Activated naive CD4-positive, alpha-beta T cell treated with anti-CD3 and anti-CD28 coated beads, Interleukin-2, amount 10 ng/mL, durations not matched to agents 7 days and 5 days (primary cell): ENCODE measurements at regions not wholly inside any gene's neighbourhood (a gene's known extent, or its start where the extent isn't known, plus 50 kb on each side); places are given as distances from the start of the nearest gene placed in this dataset.

Experiments used
- CTCF ChIA-PET: fragments of 350-600 bp; sonication (Branson Sonifier 250); formaldehyde crosslinking; loops from one replicate; lab custom pipeline; 2021; ENCODE audit warnings: antibody characterized with exemption; lab: Charles Lee
- DNase-seq: peaks from one replicate; pipeline ENCODE4 v3.0.0-alpha.2; 2020
- H3K27ac Mint-ChIP-seq: one replicate; pipeline ENCODE4 v1.8.0; 2021; ENCODE audit warnings: mild to moderate bottlenecking, moderate library complexity, mixed read lengths
- H3K27me3 Mint-ChIP-seq: one replicate; pipeline ENCODE4 v1.8.0; 2021; ENCODE audit warnings: mild to moderate bottlenecking, mixed read lengths
- H3K36me3 Mint-ChIP-seq: one replicate; pipeline ENCODE4 v1.8.0; 2021; ENCODE audit warnings: mixed read lengths
- H3K4me1 Mint-ChIP-seq: one replicate; pipeline ENCODE4 v1.8.0; 2021; ENCODE audit warnings: mixed read lengths
- H3K4me3 Mint-ChIP-seq: one replicate; pipeline ENCODE4 v1.8.0; 2021; ENCODE audit warnings: mild to moderate bottlenecking, moderate library complexity, mixed read lengths
- H3K9me3 Mint-ChIP-seq: one replicate; pipeline ENCODE4 v1.8.0; 2021; ENCODE audit warnings: mixed read lengths

- DNase-seq = no peak
- no peak overlapping the region for H3K4me3 Mint-ChIP-seq
- CTCF ChIA-PET = no interaction called here
- no peaks in the 10 kb centered on the region for H3K27me3 Mint-ChIP-seq
- no peak overlapping the region for H3K27ac Mint-ChIP-seq
- H3K36me3 Mint-ChIP-seq = no peaks in the 10 kb centered on the region
- no peaks in the 10 kb centered on the region for H3K4me1 Mint-ChIP-seq
- peaks cover 2% of the 10 kb centered on the region for H3K9me3 Mint-ChIP-seq
Measured at GRCh38 chr15:53305101-53305500, 454.4 kb downstream of the WDR72 start.

DNA sequence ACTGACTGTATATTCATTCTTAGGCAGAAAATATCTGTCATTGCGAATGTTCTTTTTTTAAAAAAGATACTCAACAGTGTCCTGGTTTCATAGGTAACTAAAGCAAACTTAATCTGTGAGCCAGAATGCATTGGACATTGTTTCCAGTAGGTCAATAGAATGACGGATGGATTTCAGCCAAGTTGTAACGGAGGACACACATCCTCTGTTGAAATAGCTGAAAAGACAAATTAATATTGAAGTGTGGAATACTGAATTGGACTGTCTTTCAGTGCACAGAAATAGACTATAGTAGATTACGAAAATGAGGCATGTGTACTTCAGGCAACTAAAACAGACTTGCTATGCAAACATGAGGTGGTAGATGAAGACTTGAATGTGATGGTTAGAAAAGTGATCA lies 461.6 kb downstream of the WDR72 start:
- H3K36me3 Mint-ChIP-seq = no peaks in the 10 kb centered on the region
- CTCF ChIA-PET = no interaction called here
- no peak overlapping the region for H3K4me3 Mint-ChIP-seq
- no peaks in the 10 kb centered on the region for H3K9me3 Mint-ChIP-seq
- H3K27ac Mint-ChIP-seq = no peak overlapping the region
- H3K27me3 Mint-ChIP-seq = no peaks in the 10 kb centered on the region
- DNase-seq = no peak
- no peaks in the 10 kb centered on the region for H3K4me1 Mint-ChIP-seq

GRCh38 chr15:53296603-53297002 lies 462.9 kb downstream of the WDR72 start:
- Mint-ChIP-seq H3K36me3 (no peaks in the 10 kb centered on the region), H3K27me3 (no peaks in the 10 kb centered on the region), H3K27ac (no peak overlapping the region), H3K4me3 (no peak overlapping the region), H3K4me1 (no peaks in the 10 kb centered on the region), H3K9me3 (no peaks in the 10 kb centered on the region)
- CTCF ChIA-PET = no interaction called here
- no peak for DNase-seq

GRCh38 chr15:53295574-53295973 lies 463.9 kb downstream of the WDR72 start:
- no peaks in the 10 kb centered on the region for H3K36me3 Mint-ChIP-seq
- DNase-seq = no peak
- CTCF ChIA-PET = interaction anchor here (1.0 kb wide), 1 partner anchor 14 kb away, joined by 3 read pairs; no protein-coding TSS in a partner anchor
- H3K27ac Mint-ChIP-seq = no peak overlapping the region
- H3K27me3 Mint-ChIP-seq = no peaks in the 10 kb centered on the region
- no peaks in the 10 kb centered on the region for H3K9me3 Mint-ChIP-seq
- H3K4me3 Mint-ChIP-seq = no peak overlapping the region
- no peaks in the 10 kb centered on the region for H3K4me1 Mint-ChIP-seq

- Mint-ChIP-seq H3K27ac (no peak overlapping the region), H3K9me3 (no peaks in the 10 kb centered on the region), H3K36me3 (no peaks in the 10 kb centered on the region), H3K27me3 (no peaks in the 10 kb centered on the region), H3K4me1 (no peaks in the 10 kb centered on the region), H3K4me3 (no peak overlapping the region)
- CTCF ChIA-PET = no interaction called here
- no peak for DNase-seq
Measured at GRCh38 chr15:53288542-53288941, 470.9 kb downstream of the WDR72 start.

GRCh38 chr15:53274630-53275029 lies 484.5 kb upstream of the ONECUT1 start:
- H3K4me1 Mint-ChIP-seq = no peaks in the 10 kb centered on the region
- H3K4me3 Mint-ChIP-seq = no peak overlapping the region
- CTCF ChIA-PET = no interaction called here
- no peaks in the 10 kb centered on the region for H3K9me3 Mint-ChIP-seq
- H3K36me3 Mint-ChIP-seq = no peaks in the 10 kb centered on the region
- no peak overlapping the region for H3K27ac Mint-ChIP-seq
- no peaks in the 10 kb centered on the region for H3K27me3 Mint-ChIP-seq
- DNase-seq = no peak

GRCh38 chr15:53272116-53272515 lies 482.0 kb upstream of the ONECUT1 start:
- Mint-ChIP-seq H3K27me3 (no peaks in the 10 kb centered on the region), H3K4me1 (no peaks in the 10 kb centered on the region), H3K36me3 (no peaks in the 10 kb centered on the region), H3K27ac (no peak overlapping the region), H3K9me3 (no peaks in the 10 kb centered on the region), H3K4me3 (no peak overlapping the region)
- DNase-seq = no peak
- CTCF ChIA-PET = no interaction called here

DNA sequence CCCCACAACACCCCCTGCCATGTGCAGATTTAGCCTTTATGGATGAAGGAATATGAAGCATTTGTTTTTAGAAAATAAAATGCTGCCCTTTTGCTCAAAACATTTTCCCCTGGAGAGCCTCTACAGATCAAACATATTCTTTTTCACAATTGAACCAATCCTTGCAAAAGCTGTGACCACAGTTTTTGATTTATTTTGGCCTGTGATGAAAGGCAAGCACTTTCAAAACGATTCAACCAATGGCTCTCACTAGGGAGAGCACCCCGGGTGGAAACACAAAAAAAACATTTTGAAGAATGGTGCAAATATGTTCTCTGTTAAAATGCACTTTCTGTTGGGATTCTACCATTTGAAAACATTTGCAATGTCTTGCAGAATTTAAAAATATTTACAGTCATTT lies 476.0 kb upstream of the ONECUT1 start:
- H3K4me3 Mint-ChIP-seq = no peak overlapping the region
- H3K27ac Mint-ChIP-seq = no peak overlapping the region
- CTCF ChIA-PET = no interaction called here
- H3K4me1 Mint-ChIP-seq = no peaks in the 10 kb centered on the region
- no peak for DNase-seq
- no peaks in the 10 kb centered on the region for H3K27me3 Mint-ChIP-seq
- no peaks in the 10 kb centered on the region for H3K9me3 Mint-ChIP-seq
- H3K36me3 Mint-ChIP-seq = no peaks in the 10 kb centered on the region

GRCh38 chr15:53260647-53261046 lies 470.5 kb upstream of the ONECUT1 start:
- no peak overlapping the region for H3K4me3 Mint-ChIP-seq
- CTCF ChIA-PET = no interaction called here
- H3K36me3 Mint-ChIP-seq = no peaks in the 10 kb centered on the region
- no peak for DNase-seq
- H3K4me1 Mint-ChIP-seq = no peaks in the 10 kb centered on the region
- no peaks in the 10 kb centered on the region for H3K27me3 Mint-ChIP-seq
- H3K27ac Mint-ChIP-seq = no peak overlapping the region
- H3K9me3 Mint-ChIP-seq = no peaks in the 10 kb centered on the region

DNA sequence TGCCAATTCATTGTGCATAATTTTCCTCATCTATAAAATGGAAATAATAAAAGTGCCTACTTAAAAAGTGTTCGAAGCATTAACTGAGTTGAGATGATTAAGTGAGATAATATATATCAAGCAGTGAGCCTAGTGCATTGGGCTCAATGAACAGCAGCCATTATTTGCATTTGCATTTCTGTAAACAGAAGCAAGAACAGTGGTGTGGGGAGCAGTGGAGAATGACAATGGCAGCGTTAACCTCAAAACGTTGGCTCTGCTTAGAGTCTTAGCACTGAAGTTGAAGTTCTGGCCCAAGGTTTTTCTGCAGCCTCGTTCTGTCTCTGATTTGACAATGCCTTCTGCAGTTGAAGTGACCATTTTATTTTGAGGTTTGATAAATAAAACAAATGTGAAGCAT lies 466.3 kb upstream of the ONECUT1 start:
- Mint-ChIP-seq H3K4me3 (no peak overlapping the region), H3K36me3 (no peaks in the 10 kb centered on the region), H3K9me3 (no peaks in the 10 kb centered on the region), H3K27me3 (no peaks in the 10 kb centered on the region), H3K27ac (no peak overlapping the region), H3K4me1 (no peaks in the 10 kb centered on the region)
- CTCF ChIA-PET = no interaction called here
- no peak for DNase-seq

GRCh38 chr15:53256043-53256442 lies 465.9 kb upstream of the ONECUT1 start:
- Mint-ChIP-seq H3K4me3 (no peak overlapping the region), H3K9me3 (no peaks in the 10 kb centered on the region), H3K4me1 (no peaks in the 10 kb centered on the region), H3K27ac (no peak overlapping the region), H3K36me3 (no peaks in the 10 kb centered on the region), H3K27me3 (no peaks in the 10 kb centered on the region)
- CTCF ChIA-PET = no interaction called here
- no peak for DNase-seq

GRCh38 chr15:53251996-53252395 lies 461.9 kb upstream of the ONECUT1 start:
- no peak for DNase-seq
- Mint-ChIP-seq H3K9me3 (no peaks in the 10 kb centered on the region), H3K27ac (no peak overlapping the region), H3K27me3 (no peaks in the 10 kb centered on the region), H3K4me3 (no peak overlapping the region), H3K36me3 (no peaks in the 10 kb centered on the region), H3K4me1 (no peaks in the 10 kb centered on the region)
- CTCF ChIA-PET = no interaction called here

DNA sequence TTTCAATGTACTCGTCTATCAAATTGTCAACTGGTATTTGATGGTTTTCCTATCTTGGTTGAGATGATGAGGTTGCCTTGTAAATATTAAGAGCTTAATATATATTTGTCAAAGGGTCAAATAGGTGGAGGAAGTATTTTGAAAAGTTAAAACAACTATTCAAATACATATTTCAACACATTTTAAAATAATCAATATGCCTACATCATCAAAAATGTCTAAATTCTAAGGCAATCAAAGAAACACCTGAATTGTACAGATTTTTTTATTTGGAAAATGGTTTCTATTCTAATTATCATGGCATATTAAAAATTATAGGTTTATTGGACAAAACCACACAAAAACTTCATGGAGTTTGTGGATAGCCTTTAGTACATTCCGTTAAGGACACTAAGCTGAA lies 461.4 kb upstream of the ONECUT1 start:
- no peak for DNase-seq
- CTCF ChIA-PET = no interaction called here
- no peaks in the 10 kb centered on the region for H3K27me3 Mint-ChIP-seq
- no peaks in the 10 kb centered on the region for H3K4me1 Mint-ChIP-seq
- H3K9me3 Mint-ChIP-seq = no peaks in the 10 kb centered on the region
- no peak overlapping the region for H3K4me3 Mint-ChIP-seq
- H3K27ac Mint-ChIP-seq = no peak overlapping the region
- no peaks in the 10 kb centered on the region for H3K36me3 Mint-ChIP-seq

GRCh38 chr15:53247041-53247708 lies 457.0 kb upstream of the ONECUT1 start:
- Mint-ChIP-seq H3K36me3 (no peaks in the 10 kb centered on the region), H3K4me3 (no peak overlapping the region), H3K9me3 (no peaks in the 10 kb centered on the region), H3K4me1 (no peaks in the 10 kb centered on the region), H3K27me3 (no peaks in the 10 kb centered on the region), H3K27ac (no peak overlapping the region)
- CTCF ChIA-PET = no interaction called here
- no peak for DNase-seq

DNA sequence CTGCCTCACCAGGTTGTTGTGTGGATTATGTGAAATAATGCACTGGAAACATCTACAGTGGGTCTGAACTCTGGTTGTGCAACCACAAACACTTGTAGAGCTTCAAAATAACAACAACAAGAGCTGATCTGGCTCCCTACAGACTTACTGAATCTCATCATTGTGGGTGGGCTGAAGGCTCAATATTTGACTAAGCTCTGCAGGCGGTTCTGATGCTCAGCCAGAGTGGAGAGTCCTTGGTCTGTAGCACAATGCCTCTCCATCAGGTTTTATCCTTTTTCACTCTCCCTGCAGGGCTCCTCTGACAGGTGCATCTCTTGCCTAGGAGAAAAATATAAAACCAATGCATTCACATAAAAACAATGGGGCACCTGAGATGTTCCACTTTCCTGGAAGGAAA lies 456.3 kb upstream of the ONECUT1 start:
- H3K4me3 Mint-ChIP-seq = no peak overlapping the region
- H3K27ac Mint-ChIP-seq = no peak overlapping the region
- DNase-seq = no peak
- H3K4me1 Mint-ChIP-seq = no peaks in the 10 kb centered on the region
- H3K9me3 Mint-ChIP-seq = no peaks in the 10 kb centered on the region
- H3K36me3 Mint-ChIP-seq = no peaks in the 10 kb centered on the region
- no peaks in the 10 kb centered on the region for H3K27me3 Mint-ChIP-seq
- CTCF ChIA-PET = no interaction called here

GRCh38 chr15:53233801-53234200 lies 443.7 kb upstream of the ONECUT1 start:
- H3K4me1 Mint-ChIP-seq = no peaks in the 10 kb centered on the region
- H3K36me3 Mint-ChIP-seq = no peaks in the 10 kb centered on the region
- H3K9me3 Mint-ChIP-seq = no peaks in the 10 kb centered on the region
- no peak overlapping the region for H3K27ac Mint-ChIP-seq
- DNase-seq = no peak
- no peak overlapping the region for H3K4me3 Mint-ChIP-seq
- H3K27me3 Mint-ChIP-seq = no peaks in the 10 kb centered on the region
- CTCF ChIA-PET = no interaction called here
